Stomach (tissue), 4 donors: ENCODE measurements at regions not wholly inside any gene's neighbourhood (a gene's known extent, or its start where the extent isn't known, plus 50 kb on each side); places are given as distances from the start of the nearest gene placed in this dataset.

ENCODE experiments used
- CTCF ChIP-seq, 7 experiments: fragments of 450-650 bp in 4 of 7; fragments of 200-600 bp in 3 of 7; sonication (generic) in 3 of 7; IDR thresholded peaks; one replicate each; pipeline ENCODE4 v1.5.1; 2016 to 2019; ENCODE audit warnings: antibody characterized with exemption in 7 of 7, control low read depth in 2 of 7, mild to moderate bottlenecking in 1 of 7
- EP300 ChIP-seq: sonication (generic); formaldehyde crosslinking; IDR thresholded peaks from one replicate; pipeline ENCODE4 v1.6.1; 2017; ENCODE audit warnings: antibody characterized with exemption
- POLR2A ChIP-seq, 4 donors: fragments of 450-650 bp; IDR thresholded peaks; one replicate each; pipeline ENCODE4 v1.6.1; 2016; ENCODE audit warnings: antibody characterized with exemption in 4 of 4, control low read depth in 2 of 4, mild to moderate bottlenecking in 1 of 4, moderate library complexity in 1 of 4
- POLR2AphosphoS5 ChIP-seq, 3 donors: sonication (generic); formaldehyde crosslinking; IDR thresholded peaks; one replicate each; pipeline ENCODE4 v1.6.1; 2016; ENCODE audit warnings: antibody characterized with exemption in 3 of 3

DNA sequence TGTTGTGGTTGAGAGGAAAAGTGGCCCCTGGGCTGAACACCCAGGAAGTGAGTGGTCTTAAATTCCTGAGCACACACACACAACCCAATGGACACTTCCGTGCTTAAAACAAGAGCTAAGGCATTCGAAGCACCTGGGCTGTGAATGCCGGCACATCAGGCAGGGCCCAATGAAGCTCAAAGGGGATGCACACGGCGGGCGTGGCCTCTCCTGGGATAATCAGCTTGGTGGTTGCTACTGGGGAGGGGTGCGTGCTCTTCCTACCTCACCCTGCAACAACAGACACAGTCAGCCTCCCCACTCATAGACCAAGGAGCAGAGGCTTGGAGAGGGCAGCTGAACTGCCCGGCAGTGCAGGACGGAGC lies 115.0 kb upstream of the TCERG1L start:
- TF ChIP-seq CTCF (IDR thresholded peaks at IDR 0.05) (no peak), POLR2A (IDR thresholded peaks at IDR 0.05) (no peak), POLR2AphosphoS5 (IDR thresholded peaks at IDR 0.05) (no peak), EP300 (no peak)
